Sciatic nerve (tissue), 2 donors: ENCODE measurements at regions not wholly inside any gene's neighbourhood (a gene's known extent, or its start where the extent isn't known, plus 50 kb on each side); places are given as distances from the start of the nearest gene placed in this dataset.
"Not testable (repeated sequence)": the region's sequence is repeated elsewhere in the genome, so short reads cannot be mapped to it uniquely, and the experiment has no call there.

ENCODE experiments used
- ATAC-seq: fragments of 200-7000 bp; cut with Tn5 transposase; one replicate; pipeline ENCODE4 v1.9.1; 2020; ENCODE audit warnings: mild to moderate bottlenecking, moderate library complexity
- DNase-seq: peaks from one replicate; pipeline ENCODE4 v3.0.0-alpha.2; 2020; ENCODE audit warnings: low spot score
- intact Hi-C: fragments of 100-400 bp; cut with DNase I; formaldehyde crosslinking; loops from one replicate; pipeline ENCODE4 v1.14.2; 2022
- donor health status: DM: no; HTN: no; CAD: no.
- donor health status: DM: no; HTN: no; CAD: no.

GRCh38 chr2:52289741-52290140 is 1257.8 kb upstream of the NRXN1 start:
- intact Hi-C loops, result no loop called here
- DNase-seq (no peak), ATAC-seq (no peak)

GRCh38 chr2:52288596-52288995 is 1256.7 kb upstream of the NRXN1 start:
- intact Hi-C loops, result no loop called here
- DNase-seq (no peak), ATAC-seq (no peak)

GRCh38 chr2:52269696-52270485 is 1238.0 kb upstream of the NRXN1 start:
- ATAC-seq (peak; percentile 65), DNase-seq (no peak)
- intact Hi-C loops, result no loop called here

GRCh38 chr2:52264911-52265310 is 1233.0 kb upstream of the NRXN1 start:
- DNase-seq (no peak), ATAC-seq (no peak)
- intact Hi-C loops, result no loop called here

GRCh38 chr2:52264488-52264887 is 1232.6 kb upstream of the NRXN1 start:
- intact Hi-C loops, result no loop called here
- no peak for ATAC-seq
- no peak for DNase-seq

GRCh38 chr2:52260904-52261303 is 1229.0 kb upstream of the NRXN1 start:
- ATAC-seq (no peak), DNase-seq (no peak)
- intact Hi-C loops, result no loop called here

DNA sequence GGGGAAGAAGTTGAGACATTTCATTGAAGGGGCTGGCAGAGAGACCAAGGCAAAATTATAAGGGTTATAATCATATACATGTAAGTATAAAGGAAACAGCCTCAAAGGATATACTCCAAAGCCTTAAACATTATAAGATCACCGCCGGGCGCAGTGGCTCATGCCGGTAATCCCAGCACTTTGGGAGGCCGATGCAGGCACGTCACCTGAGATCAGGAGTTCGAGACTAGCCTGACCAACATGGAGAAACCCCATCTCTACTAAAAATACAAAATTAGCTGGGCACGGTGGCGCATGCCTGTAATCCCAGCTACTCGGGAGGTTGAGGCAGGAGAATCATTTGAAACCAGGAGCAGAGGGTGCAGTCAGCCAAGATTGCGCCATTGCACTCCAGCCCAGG is 1227.0 kb upstream of the NRXN1 start:
- intact Hi-C loops, ATAC-seq, DNase-seq: not testable (repeated sequence)

DNA sequence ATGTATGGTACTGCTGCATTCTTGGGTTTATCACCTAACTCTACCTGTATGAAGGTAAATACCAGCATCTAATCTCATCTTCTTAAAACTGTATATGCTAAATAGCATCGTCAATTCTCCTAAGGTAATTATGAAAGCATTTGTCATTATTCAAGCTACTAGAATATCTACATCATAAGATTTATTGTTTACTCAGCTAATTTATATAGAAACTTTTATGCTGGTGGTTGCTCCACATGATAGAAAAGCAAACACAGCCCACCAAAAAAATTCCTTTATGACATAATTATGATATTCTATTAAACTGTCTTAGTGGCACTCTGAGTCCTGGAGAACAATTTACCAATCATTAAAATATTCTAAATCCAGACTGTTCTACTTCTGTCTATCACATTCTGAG is 1226.1 kb upstream of the NRXN1 start:
- intact Hi-C loops, result no loop called here
- DNase-seq (no peak), ATAC-seq (no peak)

DNA sequence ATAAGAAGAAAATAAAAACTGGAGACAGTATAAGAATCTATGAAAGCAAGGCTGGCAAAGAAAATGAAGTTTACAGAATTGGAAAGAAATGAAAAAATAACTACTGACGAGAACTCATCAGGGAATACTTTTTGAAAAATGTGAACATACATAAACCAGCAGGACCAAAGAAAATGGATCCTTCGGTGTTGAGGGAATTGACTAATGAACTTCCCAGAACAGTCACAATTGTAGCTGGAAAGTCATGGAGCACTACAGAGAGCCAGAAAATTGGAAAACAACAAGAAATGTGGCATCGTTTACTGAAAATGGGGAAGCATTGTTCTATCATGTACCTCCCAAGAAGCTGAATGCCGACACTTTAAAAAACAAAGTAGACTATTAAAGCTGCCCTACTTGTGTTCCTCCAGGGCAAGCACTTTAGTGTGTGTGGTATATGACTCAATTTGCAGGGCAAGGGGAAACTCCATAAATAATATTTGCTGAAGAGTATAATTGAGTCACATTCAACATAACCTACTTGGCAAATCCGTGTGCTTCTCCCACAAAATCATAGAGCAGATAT is 1221.6 kb upstream of the NRXN1 start:
- ATAC-seq, result no peak
- intact Hi-C loops, result no loop called here
- no peak for DNase-seq

- intact Hi-C loops, result no loop called here
- DNase-seq, result no peak
- ATAC-seq, result no peak
These were observed 1206.8 kb upstream of the NRXN1 start for GRCh38 chr2:52238782-52239181.

- intact Hi-C loops, result no loop called here
- ATAC-seq (no peak), DNase-seq (no peak)
These were observed 1190.2 kb upstream of the NRXN1 start for GRCh38 chr2:52222128-52222527.

- DNase-seq (no peak), ATAC-seq (no peak)
- intact Hi-C loops, result no loop called here
These were observed 1188.5 kb upstream of the NRXN1 start for GRCh38 chr2:52220393-52220792.

DNA sequence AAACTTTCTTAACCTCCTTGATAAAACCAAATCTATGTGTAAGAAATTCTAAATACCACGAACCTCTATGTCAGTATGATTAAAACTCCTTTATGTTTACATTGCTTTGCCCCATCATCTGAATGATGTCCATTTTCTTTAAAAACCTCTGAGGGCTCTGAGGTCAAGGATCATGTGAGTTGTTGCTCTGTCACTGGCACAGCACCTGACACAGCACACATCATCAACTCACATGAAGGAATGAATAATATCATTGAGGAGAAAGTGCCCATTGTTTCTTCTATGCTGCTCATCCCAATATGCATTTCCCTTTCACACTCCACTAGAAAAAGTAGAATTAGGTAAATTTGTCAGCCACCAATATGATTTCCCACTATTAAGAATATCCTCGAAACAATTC is 1178.7 kb upstream of the NRXN1 start:
- ATAC-seq (no peak), DNase-seq (no peak)
- intact Hi-C loops, result no loop called here

DNA sequence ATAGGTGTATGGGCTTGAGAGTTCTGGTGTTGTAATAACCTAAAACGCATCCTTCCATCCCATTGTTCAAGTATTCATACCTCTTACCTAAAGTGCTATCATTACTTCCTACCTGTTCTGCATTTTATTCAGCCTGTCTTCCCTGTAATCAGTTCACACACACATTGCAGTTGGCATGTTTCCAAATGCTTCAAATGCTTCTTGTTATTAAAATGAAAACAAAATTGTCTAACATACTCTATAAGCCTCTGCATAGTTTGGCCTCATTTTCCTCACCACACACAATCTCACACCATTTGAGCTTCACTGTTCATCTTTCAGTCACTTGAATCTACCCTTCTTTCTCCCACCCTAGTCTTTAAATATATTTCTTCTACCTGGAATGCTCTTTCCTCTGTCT is 1178.2 kb upstream of the NRXN1 start:
- ATAC-seq, result no peak
- intact Hi-C loops, result no loop called here
- DNase-seq, result no peak

DNA sequence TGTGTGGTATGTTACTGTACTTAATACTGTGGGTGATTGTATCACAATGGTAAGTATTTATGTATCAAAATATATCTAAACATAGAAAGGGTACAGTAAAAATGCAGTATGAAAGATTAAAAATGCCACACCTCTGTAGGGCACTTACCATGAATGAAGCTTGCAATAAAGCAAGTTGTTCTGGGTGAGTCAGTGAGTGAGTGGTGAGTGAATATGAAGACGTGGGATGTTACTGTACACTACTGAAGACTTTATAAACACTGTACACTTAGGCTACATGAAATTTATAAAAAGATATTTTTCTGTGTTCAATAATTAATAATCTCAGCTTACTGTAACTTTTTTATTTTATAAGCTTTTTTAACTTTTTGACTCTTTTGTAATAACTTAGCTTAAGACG is 1162.4 kb upstream of the NRXN1 start:
- ATAC-seq (no peak), DNase-seq (no peak)
- intact Hi-C loops, result no loop called here

- ATAC-seq (no peak), DNase-seq (no peak)
- intact Hi-C loops, result no loop called here
These were observed 1161.9 kb upstream of the NRXN1 start for GRCh38 chr2:52193804-52194203.

- intact Hi-C loops, result no loop called here
- DNase-seq, result no peak
- no peak for ATAC-seq
These were observed 1160.7 kb upstream of the NRXN1 start for GRCh38 chr2:52192656-52193055.

GRCh38 chr2:52181080-52181479 is 1149.1 kb upstream of the NRXN1 start:
- intact Hi-C loops, result no loop called here
- ATAC-seq (no peak), DNase-seq (no peak)

- DNase-seq (no peak), ATAC-seq (no peak)
- intact Hi-C loops, result no loop called here
These were observed 1146.9 kb upstream of the NRXN1 start for GRCh38 chr2:52178845-52179244.

DNA sequence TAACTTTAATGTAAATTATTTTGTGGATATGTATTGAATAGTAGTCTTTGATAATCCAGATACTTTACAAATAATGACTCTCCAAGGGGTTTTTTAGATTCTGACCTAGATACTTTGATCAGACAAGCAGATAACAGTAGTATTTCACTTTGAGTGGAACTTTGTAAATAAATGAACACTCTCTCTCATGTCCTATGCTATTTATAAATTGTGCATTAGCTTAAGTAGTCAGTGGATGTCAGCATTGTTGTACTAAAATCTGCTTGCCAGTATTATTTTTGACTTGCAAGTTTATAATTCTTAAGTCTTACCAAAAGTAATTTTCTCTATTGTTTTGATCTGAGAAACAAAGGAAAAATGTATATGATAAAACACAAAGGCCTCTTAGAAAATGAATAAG is 1113.1 kb upstream of the NRXN1 start:
- intact Hi-C loops, result no loop called here
- ATAC-seq (no peak), DNase-seq (no peak)

DNA sequence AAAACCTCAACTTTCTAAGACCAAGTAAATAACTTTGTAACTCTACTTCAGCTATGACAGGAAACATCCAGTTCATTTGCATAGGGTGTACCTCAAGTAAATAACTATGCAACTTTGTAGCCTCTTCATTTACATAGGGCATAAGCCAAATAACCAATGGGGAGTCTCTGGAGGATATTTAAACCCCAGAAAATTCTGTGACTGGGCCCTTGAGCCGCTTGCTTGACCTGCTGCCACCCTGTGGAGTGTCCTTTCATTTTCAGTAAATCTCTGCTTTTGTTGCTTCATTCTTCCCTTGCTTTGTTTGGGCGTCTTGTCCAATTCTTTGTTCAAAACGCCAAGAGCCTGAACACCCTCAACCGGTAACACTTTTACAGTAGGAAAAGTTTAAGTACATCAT is 1112.7 kb upstream of the NRXN1 start:
- DNase-seq (no peak), ATAC-seq (no peak)
- intact Hi-C loops, result no loop called here
